Endothelial cell of umbilical vein (primary cell): ENCODE measurements at regions not wholly inside any gene's neighbourhood (a gene's known extent, or its start where the extent isn't known, plus 50 kb on each side); places are given as distances from the start of the nearest gene placed in this dataset.

Experiments used
- BruUV-seq: library from RNA; stranded (reverse); fragments of 400-500 nt; replicated peaks from 2 replicates; lab custom pipeline; 2021; lab: Mats Ljungman, UMichigan
- CTCF ChIA-PET: fragments of 300-600, 350-600 bp; sonication (Branson Sonifier 250); formaldehyde crosslinking; loops from one replicate; lab custom pipeline; 2021; ENCODE audit warnings: antibody characterized with exemption, inconsistent platforms; lab: Charles Lee
- POLR2A ChIA-PET: fragments of 300-600, 350-600 bp; sonication (Branson Sonifier 250); formaldehyde crosslinking; loops from one replicate; lab custom pipeline; 2021; ENCODE audit warnings: antibody characterized with exemption, inconsistent platforms; lab: Charles Lee
- DNase-seq: peaks from one replicate; pipeline ENCODE4 v3.0.0-alpha.2; 2011; ENCODE audit warnings: low read depth, low spot score
- FAIRE-seq: peaks from 2 replicates; lab custom pipeline; 2011; peaks lifted over from hg19 to GRCh38; lab: Jason Lieb, UNC
- H2AFZ ChIP-seq: 2 replicates; pipeline ENCODE4 v1.6.0; 2012; ENCODE audit warnings: low read depth, low read length, control low read depth, inconsistent platforms
- H3K27ac ChIP-seq: 2 replicates; pipeline ENCODE4 v1.5.1; 2011; ENCODE audit warnings: low read depth, mild to moderate bottlenecking, control low read depth, low read length, moderate library complexity; ENCODE audit not compliant: insufficient read depth
- H3K27me3 ChIP-seq, 2 experiments: 2 replicates each; pipeline versions ENCODE4 v1.6.0 to v1.6.1; 2011; ENCODE audit warnings: low read length in 2 of 2, mixed read lengths in 1 of 2; ENCODE audit not compliant: control insufficient read depth in 2 of 2, insufficient read depth in 2 of 2
- H3K36me3 ChIP-seq, 2 experiments: 2 replicates in 1 of 2; 3 replicates in 1 of 2; pipeline ENCODE4 v1.5.1; 2011; ENCODE audit warnings: low read length in 2 of 2, mild to moderate bottlenecking in 1 of 2, moderate library complexity in 1 of 2; ENCODE audit not compliant: control insufficient read depth in 2 of 2, insufficient read depth in 2 of 2; ENCODE audit errors: extremely low read depth in 1 of 2
- H3K4me1 ChIP-seq: 3 replicates; pipeline ENCODE4 v1.5.1; 2011; ENCODE audit warnings: mild to moderate bottlenecking, low read length; ENCODE audit not compliant: control insufficient read depth, insufficient read depth; ENCODE audit errors: extremely low read depth
- H3K4me2 ChIP-seq: 2 replicates; pipeline ENCODE4 v1.6.1; 2011; ENCODE audit warnings: low read length, control low read depth, mixed read lengths; ENCODE audit not compliant: insufficient read depth
- H3K4me3 ChIP-seq, 3 experiments: fragments of 200-600 bp in 1 of 3; sonication (generic), shearing (Covaris generic) in 1 of 3; replicated peaks in 1 of 3; 2 replicates each; pipeline ENCODE4 v1.5.1; 2011 to 2016; ENCODE audit warnings: control low read depth in 3 of 3, low read length in 3 of 3, mild to moderate bottlenecking in 2 of 3, inconsistent platforms in 1 of 3, low read depth in 1 of 3, moderate library complexity in 1 of 3; ENCODE audit not compliant: insufficient read depth in 1 of 3
- H3K79me2 ChIP-seq: 2 replicates; pipeline ENCODE4 v1.6.0; 2012; ENCODE audit warnings: low read length, inconsistent platforms; ENCODE audit not compliant: control insufficient read depth, insufficient read depth
- H3K9ac ChIP-seq: replicated peaks from 2 replicates; pipeline ENCODE3; 2011; ENCODE audit warnings: low read length, control low read depth; ENCODE audit not compliant: insufficient read depth; ENCODE audit errors: extremely low read depth
- H3K9me1 ChIP-seq: replicated peaks from 3 replicates; pipeline ENCODE4 v1.6.0; 2011; ENCODE audit warnings: mild to moderate bottlenecking, low read length; ENCODE audit not compliant: control insufficient read depth, insufficient read depth; ENCODE audit errors: extremely low read depth
- H3K9me3 ChIP-seq: replicated peaks from 2 replicates; pipeline ENCODE4 v1.5.1; 2012; ENCODE audit warnings: low read length, inconsistent platforms; ENCODE audit not compliant: control insufficient read depth, insufficient read depth
- H4K20me1 ChIP-seq: replicated peaks from 2 replicates; pipeline ENCODE3; 2011; ENCODE audit warnings: mild to moderate bottlenecking, low read length; ENCODE audit not compliant: control insufficient read depth, insufficient read depth; ENCODE audit errors: extremely low read depth
- EZH2 ChIP-seq: IDR thresholded peaks from 2 replicates; pipeline ENCODE4 v1.6.1; 2012; ENCODE audit warnings: borderline replicate concordance, low read depth, mild to moderate bottlenecking, moderate library complexity, low read length, inconsistent platforms; ENCODE audit not compliant: severe bottlenecking
- FOS ChIP-seq: IDR thresholded peaks from 2 replicates; pipeline ENCODE4 v1.6.1; 2011; ENCODE audit warnings: mild to moderate bottlenecking, low read length, moderate library complexity, borderline replicate concordance; ENCODE audit not compliant: insufficient read depth
- GATA2 ChIP-seq: IDR thresholded peaks from 2 replicates; pipeline ENCODE4 v1.7.0; 2011; ENCODE audit warnings: low read depth, mild to moderate bottlenecking, moderate library complexity, mixed read lengths, low read length; ENCODE audit not compliant: insufficient read length, insufficient read depth
- JUN ChIP-seq: IDR thresholded peaks from 2 replicates; pipeline ENCODE4 v1.6.1; 2011; ENCODE audit warnings: borderline replicate concordance, low read depth; ENCODE audit not compliant: insufficient read length, insufficient read depth
- MYC ChIP-seq: IDR thresholded peaks from one replicate; pipeline ENCODE4 v1.6.1; 2011; ENCODE audit warnings: mild to moderate bottlenecking, low read depth, low read length
- POLR2A ChIP-seq: IDR thresholded peaks from 2 replicates; pipeline ENCODE4 v1.6.1; 2012; ENCODE audit warnings: low read depth, mild to moderate bottlenecking, control low read depth, low read length
- POLR2AphosphoS5 ChIP-seq: IDR thresholded peaks from 2 replicates; pipeline ENCODE4 v1.6.1; 2012; ENCODE audit warnings: low read depth, mild to moderate bottlenecking, control low read depth, low read length, moderate library complexity; ENCODE audit not compliant: insufficient read depth
- dilution Hi-C: fragments of 300-500 bp; cut with MboI; formaldehyde crosslinking; loops from one replicate; pipeline ENCODE4 v1.15.0; 2019; ENCODE audit warnings: low sequenced_read_pairs; ENCODE audit not compliant: extremely low pct_ligation_motif_present
- intact Hi-C: fragments of 100-400 bp; cut with micrococcal nuclease; formaldehyde crosslinking; loops from one replicate; pipeline ENCODE4 v1.10.0; 2022
- TF ChIP-seq, protein P1 (sequence below): IDR thresholded peaks from 2 replicates; pipeline ENCODE4 v1.6.1; 2011; ENCODE audit not compliant: insufficient read depth, insufficient read length
- TF ChIP-seq, protein P2 (sequence below), 2 donors: IDR thresholded peaks; 1 replicate in 1 of 2; 2 replicates in 1 of 2; pipeline ENCODE4 v1.5.1; 2011; ENCODE audit warnings: low read length in 2 of 2, mild to moderate bottlenecking in 2 of 2, moderate library complexity in 2 of 2, control low read depth in 1 of 2, inconsistent platforms in 1 of 2, low read depth in 1 of 2; ENCODE audit not compliant: insufficient read depth in 1 of 2; ENCODE audit errors: extremely low read depth in 1 of 2

DNA sequence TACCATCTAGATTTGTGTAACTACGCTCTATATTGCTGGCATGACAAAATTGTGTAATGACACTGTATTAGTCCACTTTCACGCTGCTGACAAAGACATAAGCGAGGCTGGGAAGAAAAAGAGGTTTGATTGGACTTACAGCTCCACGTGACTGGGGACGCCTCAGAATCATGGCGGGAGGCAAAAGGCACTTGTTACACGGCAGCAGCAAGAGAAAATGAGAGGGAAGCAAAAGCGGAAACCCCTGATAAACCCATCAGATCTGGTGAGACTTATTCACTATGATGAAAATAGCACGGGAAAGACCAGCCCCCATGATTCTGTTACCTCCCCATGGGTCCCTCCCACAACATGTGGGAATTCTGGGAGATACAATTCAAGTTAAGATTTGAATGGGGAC is 905.7 kb downstream of the DIPK2A start:
- Histone ChIP-seq H3K9me3 (no peaks in the 10 kb centered on the region), H3K27me3 (no peaks in the 10 kb centered on the region), H4K20me1 (no peaks in the 10 kb centered on the region), H3K27ac (no peak overlapping the region), H3K9me1 (no peaks in the 10 kb centered on the region), H3K4me2 (no peak overlapping the region), H2AFZ (no peak overlapping the region), H3K36me3 (no peaks in the 10 kb centered on the region), H3K4me3 (no peak overlapping the region), H3K79me2 (no peaks in the 10 kb centered on the region), H3K4me1 (no peaks in the 10 kb centered on the region), H3K9ac (no peak overlapping the region)
- TF ChIP-seq POLR2A (no peak), FOS (no peak), MYC (no peak), GATA2 (no peak), EZH2 (no peak), POLR2AphosphoS5 (no peak), JUN (no peak)
- TF ChIP-seq, protein P1, sequence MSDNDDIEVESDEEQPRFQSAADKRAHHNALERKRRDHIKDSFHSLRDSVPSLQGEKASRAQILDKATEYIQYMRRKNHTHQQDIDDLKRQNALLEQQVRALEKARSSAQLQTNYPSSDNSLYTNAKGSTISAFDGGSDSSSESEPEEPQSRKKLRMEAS = no peak
- TF ChIP-seq, protein P2, sequence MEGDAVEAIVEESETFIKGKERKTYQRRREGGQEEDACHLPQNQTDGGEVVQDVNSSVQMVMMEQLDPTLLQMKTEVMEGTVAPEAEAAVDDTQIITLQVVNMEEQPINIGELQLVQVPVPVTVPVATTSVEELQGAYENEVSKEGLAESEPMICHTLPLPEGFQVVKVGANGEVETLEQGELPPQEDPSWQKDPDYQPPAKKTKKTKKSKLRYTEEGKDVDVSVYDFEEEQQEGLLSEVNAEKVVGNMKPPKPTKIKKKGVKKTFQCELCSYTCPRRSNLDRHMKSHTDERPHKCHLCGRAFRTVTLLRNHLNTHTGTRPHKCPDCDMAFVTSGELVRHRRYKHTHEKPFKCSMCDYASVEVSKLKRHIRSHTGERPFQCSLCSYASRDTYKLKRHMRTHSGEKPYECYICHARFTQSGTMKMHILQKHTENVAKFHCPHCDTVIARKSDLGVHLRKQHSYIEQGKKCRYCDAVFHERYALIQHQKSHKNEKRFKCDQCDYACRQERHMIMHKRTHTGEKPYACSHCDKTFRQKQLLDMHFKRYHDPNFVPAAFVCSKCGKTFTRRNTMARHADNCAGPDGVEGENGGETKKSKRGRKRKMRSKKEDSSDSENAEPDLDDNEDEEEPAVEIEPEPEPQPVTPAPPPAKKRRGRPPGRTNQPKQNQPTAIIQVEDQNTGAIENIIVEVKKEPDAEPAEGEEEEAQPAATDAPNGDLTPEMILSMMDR (IDR thresholded peaks at IDR 0.05; ENCODE audit: extremely low read depth in 1 of 2, insufficient read depth in 1 of 2, low read depth in 1 of 2, low read length in 2 of 2) = no peak
- FAIRE-seq = no peak
- POLR2A ChIA-PET = no interaction called here
- intact Hi-C loops = no loop called here
- dilution Hi-C loops = no loop called here
- no TSS peak for BruUV-seq
- CTCF ChIA-PET = no interaction called here
- DNase-seq = no peak
